ENCODE measurements at regions not wholly inside any gene's neighbourhood (a gene's known extent, or its start where the extent isn't known, plus 50 kb on each side); places are given as distances from the start of the nearest gene placed in this dataset.
"Not testable (repeated sequence)": the region's sequence is repeated elsewhere in the genome, so short reads cannot be mapped to it uniquely, and the experiment has no call there.

GRCh38 chr12:19675361-19675760 is 236.1 kb downstream of the AEBP2 start:
- H3K9ac ChIP-seq (ENCODE audit: insufficient read depth, low read length, poor library complexity, severe bottlenecking): no peak overlapping the region
- DNase-seq: no peak
- Mint-ChIP-seq H3K9me3 (peaks cover 2 to 20% (median 9%) of the 10 kb centered on the region in 7 donors), H3K36me3 (no peaks in the 10 kb centered on the region), H3K27me3 (ENCODE audit: low read depth in 3 of 3) (peaks cover 0 to 2% (median 0%) of the 10 kb centered on the region in 3 donors), H3K4me3 (no peak overlapping the region), H3K4me1 (no peaks in the 10 kb centered on the region), H3K27ac (no peak overlapping the region)
- no peak overlapping the region for H3K4me3 ChIP-seq (replicated peaks in 1 of 3; ENCODE audit: low read depth in 2 of 3, low read length in 3 of 3)
- H2AFZ ChIP-seq (ENCODE audit: insufficient read depth, low read depth, low read length, poor library complexity, severe bottlenecking): no peak overlapping the region
- WGBS (ENCODE audit: insufficient coverage): no CpG with 5 or more reads among the region's 2 CpGs
- no peaks in the 10 kb centered on the region for H3K36me3 ChIP-seq (replicated peaks in 1 of 2; ENCODE audit: control insufficient read depth in 1 of 2, insufficient read depth in 2 of 2, low read length in 2 of 2)
- intact Hi-C loops (cut with micrococcal nuclease): no loop called here
- H3K27ac ChIP-seq (ENCODE audit: low read depth in 1 of 2, low read length in 2 of 2): no peak overlapping the region
- no peak for TF ChIP-seq CTCF (IDR thresholded peaks at IDR 0.05)
- H3K27me3 ChIP-seq (ENCODE audit: control insufficient read depth in 2 of 2, insufficient read depth in 2 of 2, low read length in 2 of 2): no peaks in the 10 kb centered on the region
- no peaks in the 10 kb centered on the region for H3K4me1 ChIP-seq (ENCODE audit: control insufficient read depth in 1 of 2, insufficient read depth in 2 of 2, low read length in 2 of 2)
- no peak overlapping the region for H3K4me2 ChIP-seq (replicated peaks; ENCODE audit: extremely low read depth, low read length, poor library complexity, severe bottlenecking)
- H3K79me2 ChIP-seq (ENCODE audit: insufficient read depth, low read length): no peaks in the 10 kb centered on the region
- no peaks in the 10 kb centered on the region for H3K9me3 ChIP-seq (replicated peaks in 1 of 2; ENCODE audit: control insufficient read depth in 1 of 2, insufficient read depth in 1 of 2, low read length in 2 of 2)
- H4K20me1 ChIP-seq (ENCODE audit: insufficient read depth, low read length): no peaks in the 10 kb centered on the region

GRCh38 chr12:19678501-19678900 is 239.2 kb downstream of the AEBP2 start:
- H3K9me3 ChIP-seq (replicated peaks in 1 of 2; ENCODE audit: control insufficient read depth in 1 of 2, insufficient read depth in 1 of 2, low read length in 2 of 2): peaks cover 0 to 12% of the 10 kb centered on the region in 2 donors
- H3K27ac Mint-ChIP-seq; H4K20me1 ChIP-seq (ENCODE audit: insufficient read depth, low read length); H3K27me3 ChIP-seq (ENCODE audit: control insufficient read depth in 2 of 2, insufficient read depth in 2 of 2, low read length in 2 of 2); H3K9ac ChIP-seq (ENCODE audit: insufficient read depth, low read length, poor library complexity, severe bottlenecking); H3K4me3 ChIP-seq (replicated peaks in 1 of 3; ENCODE audit: low read depth in 2 of 3, low read length in 3 of 3); H2AFZ ChIP-seq (ENCODE audit: insufficient read depth, low read depth, low read length, poor library complexity, severe bottlenecking); H3K36me3 Mint-ChIP-seq; H3K4me1 ChIP-seq (ENCODE audit: control insufficient read depth in 1 of 2, insufficient read depth in 2 of 2, low read length in 2 of 2); DNase-seq; H3K36me3 ChIP-seq (replicated peaks in 1 of 2; ENCODE audit: control insufficient read depth in 1 of 2, insufficient read depth in 2 of 2, low read length in 2 of 2); H3K4me3 Mint-ChIP-seq; intact Hi-C loops (cut with micrococcal nuclease); H3K27ac ChIP-seq (ENCODE audit: low read depth in 1 of 2, low read length in 2 of 2); H3K79me2 ChIP-seq (ENCODE audit: insufficient read depth, low read length); H3K4me1 Mint-ChIP-seq; H3K27me3 Mint-ChIP-seq (ENCODE audit: low read depth in 3 of 3); H3K4me2 ChIP-seq (replicated peaks; ENCODE audit: extremely low read depth, low read length, poor library complexity, severe bottlenecking): not testable (repeated sequence)
- H3K9me3 Mint-ChIP-seq: peaks cover 9 to 29% (median 18%) of the 10 kb centered on the region in 7 donors
- WGBS (ENCODE audit: insufficient coverage): 100% methylated on average over 1 of the region's 3 CpGs
